ENCODE measurements at regions not wholly inside any gene's neighbourhood (a gene's known extent, or its start where the extent isn't known, plus 50 kb on each side); places are given as distances from the start of the nearest gene placed in this dataset.

DNA sequence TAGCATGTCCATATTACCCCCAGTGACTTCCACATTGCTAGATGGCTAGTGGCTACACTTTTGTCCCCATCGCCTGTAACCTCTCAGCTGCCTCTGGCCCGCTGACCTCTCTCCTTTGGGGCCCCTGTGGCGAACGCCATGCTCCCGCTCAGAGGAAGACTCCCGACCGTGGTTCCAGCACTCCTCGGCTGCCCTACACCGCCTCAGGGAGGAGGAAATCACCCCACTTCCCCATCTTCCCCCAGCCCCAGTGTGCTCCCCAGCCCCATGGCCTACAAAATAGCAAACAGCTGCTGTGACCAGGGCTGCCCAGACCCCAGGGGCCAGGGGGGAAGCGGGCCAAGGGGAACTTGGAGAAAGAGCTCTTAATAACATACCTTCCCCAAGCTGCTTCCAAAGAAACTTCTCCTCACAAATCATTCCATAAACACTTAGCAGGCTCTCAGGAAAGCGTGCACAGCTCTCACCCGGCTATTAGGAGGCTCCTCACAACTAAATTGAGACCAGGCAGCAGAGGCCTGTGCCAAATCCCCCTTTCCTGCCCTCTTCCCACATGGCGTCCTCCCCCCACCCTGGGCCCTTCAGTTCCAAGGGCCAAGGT lies 63.5 kb upstream of the WNT11 start:
- no peak for TF ChIP-seq EZH2 (IDR thresholded peaks at IDR 0.05; ENCODE audit: borderline replicate concordance, low read length)
- TF ChIP-seq, protein P1, sequence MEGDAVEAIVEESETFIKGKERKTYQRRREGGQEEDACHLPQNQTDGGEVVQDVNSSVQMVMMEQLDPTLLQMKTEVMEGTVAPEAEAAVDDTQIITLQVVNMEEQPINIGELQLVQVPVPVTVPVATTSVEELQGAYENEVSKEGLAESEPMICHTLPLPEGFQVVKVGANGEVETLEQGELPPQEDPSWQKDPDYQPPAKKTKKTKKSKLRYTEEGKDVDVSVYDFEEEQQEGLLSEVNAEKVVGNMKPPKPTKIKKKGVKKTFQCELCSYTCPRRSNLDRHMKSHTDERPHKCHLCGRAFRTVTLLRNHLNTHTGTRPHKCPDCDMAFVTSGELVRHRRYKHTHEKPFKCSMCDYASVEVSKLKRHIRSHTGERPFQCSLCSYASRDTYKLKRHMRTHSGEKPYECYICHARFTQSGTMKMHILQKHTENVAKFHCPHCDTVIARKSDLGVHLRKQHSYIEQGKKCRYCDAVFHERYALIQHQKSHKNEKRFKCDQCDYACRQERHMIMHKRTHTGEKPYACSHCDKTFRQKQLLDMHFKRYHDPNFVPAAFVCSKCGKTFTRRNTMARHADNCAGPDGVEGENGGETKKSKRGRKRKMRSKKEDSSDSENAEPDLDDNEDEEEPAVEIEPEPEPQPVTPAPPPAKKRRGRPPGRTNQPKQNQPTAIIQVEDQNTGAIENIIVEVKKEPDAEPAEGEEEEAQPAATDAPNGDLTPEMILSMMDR (IDR thresholded peaks at IDR 0.05; ENCODE audit: low read length) = no peak

Data from OCI-LY1 (cell line).